ENCODE measurements at regions not wholly inside any gene's neighbourhood (a gene's known extent, or its start where the extent isn't known, plus 50 kb on each side); places are given as distances from the start of the nearest gene placed in this dataset.
A peak's percentile ranks its signal among the peaks of the same experiment; 100 is the strongest.

DNA sequence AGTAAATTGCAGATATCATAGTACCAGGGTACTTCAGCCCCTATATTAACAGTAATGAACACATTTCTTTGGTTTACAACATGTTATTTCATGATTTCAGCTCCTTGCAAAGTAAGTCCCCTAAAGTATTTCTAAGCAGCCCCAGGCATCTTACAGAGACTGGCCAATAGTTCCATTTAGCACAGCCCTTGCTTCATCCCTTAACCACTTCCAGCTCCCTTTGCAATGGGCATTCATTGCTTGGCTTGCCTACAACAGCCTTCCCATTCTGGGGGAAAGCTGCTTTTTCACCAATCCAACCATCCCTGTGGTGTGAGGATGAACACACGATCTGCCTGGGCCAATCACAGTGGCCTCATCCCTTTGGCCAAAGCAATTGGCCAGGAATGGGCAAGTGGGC is 67.2 kb upstream of the XCR1 start:
- Histone ChIP-seq H3K4me1 (ENCODE audit: low read length) (peaks cover 100% of the 10 kb centered on the region), H3K27ac (ENCODE audit: low read length) (peak overlapping the region; percentile 49; the same call in 1 of the 2 replicates), H3K4me3 (ENCODE audit: low read length) (no peak overlapping the region), H2AFZ (ENCODE audit: low read depth, low read length) (no peak overlapping the region), H3K36me3 (replicated peaks; ENCODE audit: low read depth, low read length) (peaks cover 9% of the 10 kb centered on the region), H3K27me3 (ENCODE audit: low read depth, low read length) (peaks cover 9% of the 10 kb centered on the region; the same call in 1 of the 2 replicates), H3K4me2 (ENCODE audit: low read length) (peak overlapping the region; percentile 21; the same call in 1 of the 2 replicates), H3K9ac (ENCODE audit: low read length) (no peak overlapping the region), H3K79me2 (ENCODE audit: low read length) (no peaks in the 10 kb centered on the region), H4K20me1 (ENCODE audit: insufficient read depth, low read length) (no peaks in the 10 kb centered on the region), H3K9me3 (ENCODE audit: insufficient read depth, low read length) (peaks cover 14% of the 10 kb centered on the region)
- TF ChIP-seq EZH2phosphoT487 (IDR thresholded peaks at IDR 0.05; ENCODE audit: low read depth) = no peak
- TF ChIP-seq, protein P1, sequence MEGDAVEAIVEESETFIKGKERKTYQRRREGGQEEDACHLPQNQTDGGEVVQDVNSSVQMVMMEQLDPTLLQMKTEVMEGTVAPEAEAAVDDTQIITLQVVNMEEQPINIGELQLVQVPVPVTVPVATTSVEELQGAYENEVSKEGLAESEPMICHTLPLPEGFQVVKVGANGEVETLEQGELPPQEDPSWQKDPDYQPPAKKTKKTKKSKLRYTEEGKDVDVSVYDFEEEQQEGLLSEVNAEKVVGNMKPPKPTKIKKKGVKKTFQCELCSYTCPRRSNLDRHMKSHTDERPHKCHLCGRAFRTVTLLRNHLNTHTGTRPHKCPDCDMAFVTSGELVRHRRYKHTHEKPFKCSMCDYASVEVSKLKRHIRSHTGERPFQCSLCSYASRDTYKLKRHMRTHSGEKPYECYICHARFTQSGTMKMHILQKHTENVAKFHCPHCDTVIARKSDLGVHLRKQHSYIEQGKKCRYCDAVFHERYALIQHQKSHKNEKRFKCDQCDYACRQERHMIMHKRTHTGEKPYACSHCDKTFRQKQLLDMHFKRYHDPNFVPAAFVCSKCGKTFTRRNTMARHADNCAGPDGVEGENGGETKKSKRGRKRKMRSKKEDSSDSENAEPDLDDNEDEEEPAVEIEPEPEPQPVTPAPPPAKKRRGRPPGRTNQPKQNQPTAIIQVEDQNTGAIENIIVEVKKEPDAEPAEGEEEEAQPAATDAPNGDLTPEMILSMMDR (IDR thresholded peaks at IDR 0.05; ENCODE audit: low read depth, low read length) = no peak

DNA sequence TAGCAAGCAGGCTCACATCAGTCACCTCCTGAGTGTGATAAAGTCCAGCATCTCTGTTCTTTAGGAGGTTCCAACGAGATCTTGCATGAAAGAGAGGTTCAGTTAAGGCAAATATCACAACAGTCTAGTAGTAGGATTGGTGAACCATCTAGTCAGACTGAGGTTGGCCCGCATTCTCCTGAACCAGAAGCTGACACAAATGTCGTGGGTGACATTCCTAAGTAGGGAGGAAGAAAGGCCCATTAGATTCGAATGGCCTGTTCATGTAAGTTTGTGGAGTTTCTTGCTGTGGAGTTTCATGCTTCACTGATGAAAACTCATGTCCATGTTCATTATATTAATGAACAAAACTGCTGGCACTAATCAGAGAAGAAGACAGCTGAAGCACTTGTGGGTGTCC is 66.7 kb upstream of the XCR1 start:
- H3K9ac ChIP-seq (ENCODE audit: low read length) = no peak overlapping the region
- no peak overlapping the region for H2AFZ ChIP-seq (ENCODE audit: low read depth, low read length)
- TF ChIP-seq, protein P1 (IDR thresholded peaks at IDR 0.05; ENCODE audit: low read depth, low read length) = no peak
- TF ChIP-seq EZH2phosphoT487 (IDR thresholded peaks at IDR 0.05; ENCODE audit: low read depth) = no peak
- no peaks in the 10 kb centered on the region for H3K79me2 ChIP-seq (ENCODE audit: low read length)
- peaks cover 9% of the 10 kb centered on the region for H3K36me3 ChIP-seq (replicated peaks; ENCODE audit: low read depth, low read length)
- peaks cover 100% of the 10 kb centered on the region for H3K4me1 ChIP-seq (ENCODE audit: low read length)
- H3K4me2 ChIP-seq (ENCODE audit: low read length) = no peak overlapping the region
- no peak overlapping the region for H3K27ac ChIP-seq (ENCODE audit: low read length)
- peaks cover 14% of the 10 kb centered on the region for H3K9me3 ChIP-seq (ENCODE audit: insufficient read depth, low read length)
- H3K4me3 ChIP-seq (ENCODE audit: low read length) = no peak overlapping the region
- H4K20me1 ChIP-seq (ENCODE audit: insufficient read depth, low read length) = no peaks in the 10 kb centered on the region
- peaks cover 9% of the 10 kb centered on the region; the same call in 1 of the 2 replicates for H3K27me3 ChIP-seq (ENCODE audit: low read depth, low read length)

DNA sequence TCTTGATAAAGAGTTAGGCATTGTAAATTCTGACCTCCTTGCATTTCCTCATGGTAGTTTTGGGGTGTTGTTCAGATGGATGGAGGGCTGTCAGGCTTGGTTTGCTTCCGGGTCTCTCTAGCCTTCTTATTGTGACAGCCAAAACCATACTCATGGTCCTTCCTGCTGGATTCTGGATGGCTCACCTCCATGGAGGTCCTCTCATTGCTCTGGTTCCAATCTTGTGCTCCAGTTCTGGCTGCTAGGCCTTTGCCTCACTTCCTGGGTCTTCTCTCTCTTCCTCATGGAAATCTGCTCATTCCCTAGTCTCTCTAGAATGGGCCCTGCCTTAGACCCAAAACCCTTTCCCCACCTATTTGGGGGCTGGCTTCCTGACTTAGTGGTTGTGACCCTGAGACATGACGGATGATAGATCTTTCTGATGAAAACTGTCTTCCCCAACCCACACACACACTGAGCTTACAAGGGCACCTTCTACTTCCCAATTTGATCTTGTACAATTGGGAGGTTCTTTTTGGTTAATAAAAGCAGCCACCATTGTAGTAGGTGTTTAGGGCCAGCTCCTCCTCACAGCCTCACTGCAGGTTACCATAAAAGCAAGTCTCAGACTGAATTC is 66.2 kb upstream of the XCR1 start:
- TF ChIP-seq EZH2phosphoT487 (IDR thresholded peaks at IDR 0.05; ENCODE audit: low read depth) = no peak
- TF ChIP-seq, protein P1 (IDR thresholded peaks at IDR 0.05; ENCODE audit: low read depth, low read length) = no peak
- Histone ChIP-seq H3K36me3 (replicated peaks; ENCODE audit: low read depth, low read length) (peaks cover 9% of the 10 kb centered on the region), H3K4me3 (ENCODE audit: low read length) (0 out of 2 replicates have a peak overlapping the region, but pooled peaks have one; percentile 9), H3K9me3 (ENCODE audit: insufficient read depth, low read length) (peaks cover 14% of the 10 kb centered on the region), H3K4me2 (ENCODE audit: low read length) (peak overlapping the region; percentile 51), H3K27me3 (ENCODE audit: low read depth, low read length) (peaks cover 9% of the 10 kb centered on the region; the same call in 1 of the 2 replicates), H3K27ac (ENCODE audit: low read length) (peak overlapping the region; percentile 30; the same call in 1 of the 2 replicates), H2AFZ (ENCODE audit: low read depth, low read length) (no peak overlapping the region), H4K20me1 (ENCODE audit: insufficient read depth, low read length) (no peaks in the 10 kb centered on the region), H3K4me1 (ENCODE audit: low read length) (peaks cover 99% of the 10 kb centered on the region), H3K9ac (ENCODE audit: low read length) (no peak overlapping the region), H3K79me2 (ENCODE audit: low read length) (no peaks in the 10 kb centered on the region)

DNA sequence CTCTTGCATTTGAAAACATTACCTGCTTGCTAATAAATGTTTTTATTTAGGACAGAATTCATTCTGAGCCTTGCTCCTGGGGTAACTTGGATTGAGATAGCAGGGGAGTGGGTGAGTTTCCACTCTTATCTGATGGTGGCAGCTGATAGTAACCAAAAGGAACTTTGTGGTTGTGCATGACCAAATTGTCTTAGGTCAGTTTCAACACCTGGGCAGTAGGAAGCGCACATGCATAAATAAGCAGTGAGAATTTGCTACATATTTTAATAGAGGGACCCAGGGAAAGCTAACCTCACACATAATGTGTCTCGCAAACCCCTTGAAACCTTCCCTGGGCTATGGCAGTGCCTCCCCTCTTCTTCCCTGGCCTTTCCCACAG is 65.4 kb upstream of the XCR1 start:
- Histone ChIP-seq H3K36me3 (replicated peaks; ENCODE audit: low read depth, low read length) (peaks cover 9% of the 10 kb centered on the region), H3K9me3 (ENCODE audit: insufficient read depth, low read length) (peaks cover 14% of the 10 kb centered on the region), H4K20me1 (ENCODE audit: insufficient read depth, low read length) (no peaks in the 10 kb centered on the region), H3K27ac (ENCODE audit: low read length) (peak overlapping the region; percentile 30; the same call in 1 of the 2 replicates), H3K27me3 (ENCODE audit: low read depth, low read length) (peaks cover 9% of the 10 kb centered on the region; the same call in 1 of the 2 replicates), H3K79me2 (ENCODE audit: low read length) (no peaks in the 10 kb centered on the region), H3K4me3 (ENCODE audit: low read length) (no peak overlapping the region; the same call in 1 of the 2 replicates), H2AFZ (ENCODE audit: low read depth, low read length) (no peak overlapping the region), H3K4me2 (ENCODE audit: low read length) (peak overlapping the region; percentile 51), H3K9ac (ENCODE audit: low read length) (no peak overlapping the region), H3K4me1 (ENCODE audit: low read length) (peaks cover 92% of the 10 kb centered on the region)
- TF ChIP-seq EZH2phosphoT487 (IDR thresholded peaks at IDR 0.05; ENCODE audit: low read depth) = no peak
- TF ChIP-seq, protein P1 (IDR thresholded peaks at IDR 0.05; ENCODE audit: low read depth, low read length) = 0 out of 2 replicates have a peak, but pooled peaks have one; percentile 12

Data from OCI-LY3 (cell line).